H9 (cell line): ENCODE measurements at regions not wholly inside any gene's neighbourhood (a gene's known extent, or its start where the extent isn't known, plus 50 kb on each side); places are given as distances from the start of the nearest gene placed in this dataset.
A peak's percentile ranks its signal among the peaks of the same experiment; 100 is the strongest.

Experiments used
- DNase-seq: peaks from one replicate; pipeline ENCODE4 v3.0.0-alpha.2; 2017
- H2AFZ ChIP-seq: one replicate; pipeline ENCODE4 v1.6.1; 2013; ENCODE audit warnings: mild to moderate bottlenecking, low read length, control low read depth, moderate library complexity
- H2AK5ac ChIP-seq: 2 replicates; pipeline ENCODE4 v1.6.1; 2013; ENCODE audit warnings: low read length, control low read depth, mixed read lengths; ENCODE audit not compliant: insufficient read length
- H2BK120ac ChIP-seq: one replicate; pipeline ENCODE4 v1.6.1; 2013; ENCODE audit warnings: low read depth, mild to moderate bottlenecking, low read length, control low read depth, inconsistent platforms; ENCODE audit not compliant: poor library complexity, severe bottlenecking
- H2BK12ac ChIP-seq: 2 replicates; pipeline ENCODE4 v1.6.1; 2013; ENCODE audit warnings: low read length, control low read depth, mixed read lengths, low read depth; ENCODE audit not compliant: insufficient read length
- H2BK15ac ChIP-seq: 2 replicates; pipeline ENCODE4 v1.6.1; 2013; ENCODE audit warnings: low read depth, low read length, control low read depth
- H2BK20ac ChIP-seq: one replicate; pipeline ENCODE4 v1.6.1; 2013; ENCODE audit warnings: low read depth, mild to moderate bottlenecking, low read length, control low read depth, inconsistent platforms; ENCODE audit not compliant: poor library complexity, severe bottlenecking
- H2BK5ac ChIP-seq: 2 replicates; pipeline ENCODE4 v1.6.1; 2013; ENCODE audit warnings: low read length, control low read depth, mixed read lengths; ENCODE audit not compliant: insufficient read length
- H3K14ac ChIP-seq: 2 replicates; pipeline ENCODE4 v1.6.1; 2013; ENCODE audit warnings: low read length, control low read depth; ENCODE audit not compliant: insufficient read depth
- H3K18ac ChIP-seq: 2 replicates; pipeline ENCODE4 v1.6.1; 2013; ENCODE audit warnings: low read depth, mild to moderate bottlenecking, mixed read lengths, low read length, control low read depth; ENCODE audit not compliant: insufficient read length
- H3K23ac ChIP-seq: 2 replicates; pipeline ENCODE4 v1.6.1; 2013; ENCODE audit warnings: low read length, control low read depth, mixed read lengths, low read depth; ENCODE audit not compliant: insufficient read length
- H3K23me2 ChIP-seq: 2 replicates; pipeline ENCODE4 v1.6.1; 2013; ENCODE audit warnings: low read depth, mild to moderate bottlenecking, mixed read lengths, low read length, control low read depth; ENCODE audit not compliant: insufficient read length, poor library complexity, severe bottlenecking
- H3K27ac ChIP-seq: 2 replicates; pipeline ENCODE4 v1.5.1; 2013; ENCODE audit warnings: low read length, control low read depth, mixed read lengths, low read depth; ENCODE audit not compliant: insufficient read length
- H3K27me3 ChIP-seq: 2 replicates; pipeline ENCODE4 v1.6.1; 2013; ENCODE audit warnings: low read length, control low read depth, inconsistent platforms; ENCODE audit not compliant: insufficient read depth
- H3K4ac ChIP-seq: 2 replicates; pipeline ENCODE4 v1.6.1; 2013; ENCODE audit warnings: low read depth, mild to moderate bottlenecking, control low read depth, inconsistent platforms, low read length, moderate library complexity
- H3K4me1 ChIP-seq: 2 replicates; pipeline ENCODE4 v1.6.1; 2013; ENCODE audit warnings: low read length, control low read depth, inconsistent platforms; ENCODE audit not compliant: insufficient read depth
- H3K4me2 ChIP-seq: 2 replicates; pipeline ENCODE4 v1.6.1; 2013; ENCODE audit warnings: low read length, control low read depth, mixed read lengths; ENCODE audit not compliant: insufficient read length, insufficient read depth
- H3K56ac ChIP-seq: 2 replicates; pipeline ENCODE4 v1.6.1; 2013; ENCODE audit warnings: low read depth, mild to moderate bottlenecking, mixed read lengths, low read length, control low read depth; ENCODE audit not compliant: insufficient read length
- H3K79me1 ChIP-seq: 2 replicates; pipeline ENCODE4 v1.6.1; 2013; ENCODE audit warnings: low read depth, mild to moderate bottlenecking, moderate library complexity, low read length, control low read depth, inconsistent platforms; ENCODE audit not compliant: insufficient read depth, poor library complexity, severe bottlenecking
- H3K79me2 ChIP-seq: 2 replicates; pipeline ENCODE4 v1.6.1; 2013; ENCODE audit warnings: low read length, control low read depth, inconsistent platforms; ENCODE audit not compliant: insufficient read depth
- H3K9ac ChIP-seq: 2 replicates; pipeline ENCODE4 v1.6.1; 2013; ENCODE audit warnings: low read length, control low read depth, mixed read lengths; ENCODE audit not compliant: insufficient read length; ENCODE audit errors: extremely low read depth
- H3K9me3 ChIP-seq: one replicate; pipeline ENCODE4 v1.6.1; 2013; ENCODE audit warnings: low read depth, low read length, inconsistent platforms; ENCODE audit not compliant: control insufficient read depth
- H3T11ph ChIP-seq: one replicate; pipeline ENCODE4 v1.6.1; 2013; ENCODE audit warnings: mild to moderate bottlenecking, low read length, control low read depth, inconsistent platforms
- H4K20me1 ChIP-seq: one replicate; pipeline ENCODE4 v1.6.1; 2013; ENCODE audit not compliant: control insufficient read depth, insufficient read length, insufficient read depth
- H4K5ac ChIP-seq: 2 replicates; pipeline ENCODE4 v1.6.1; 2013; ENCODE audit warnings: low read depth, mild to moderate bottlenecking, mixed read lengths, low read length, control low read depth; ENCODE audit not compliant: insufficient read length
- H4K8ac ChIP-seq: replicated peaks from 2 replicates; pipeline ENCODE4 v1.6.1; 2013; ENCODE audit warnings: low read length, control low read depth, mixed read lengths, low read depth; ENCODE audit not compliant: insufficient read length
- H4K91ac ChIP-seq: 2 replicates; pipeline ENCODE4 v1.6.1; 2013; ENCODE audit warnings: low read depth, mild to moderate bottlenecking, moderate library complexity, mixed read lengths, low read length, control low read depth; ENCODE audit not compliant: insufficient read length
- H3K27ac Mint-ChIP-seq, 3 experiments: 2 replicates in 2 of 3; 3 replicates in 1 of 3; pipeline ENCODE4 v1.8.0; 2020 to 2021; ENCODE audit warnings: mixed read lengths in 3 of 3, mild to moderate bottlenecking in 1 of 3, moderate library complexity in 1 of 3
- H3K27me3 Mint-ChIP-seq: 2 replicates; pipeline ENCODE4 v1.8.0; 2021; ENCODE audit warnings: low read depth, mild to moderate bottlenecking, moderate library complexity, mixed read lengths
- H3K36me3 Mint-ChIP-seq, 3 experiments: 2 replicates in 2 of 3; 3 replicates in 1 of 3; pipeline ENCODE4 v1.8.0; 2020 to 2021; ENCODE audit warnings: low read depth in 3 of 3, mixed read lengths in 3 of 3; ENCODE audit not compliant: insufficient read depth in 1 of 3
- H3K4me1 Mint-ChIP-seq, 2 experiments: 2 replicates each; pipeline ENCODE4 v1.8.0; 2020; ENCODE audit warnings: mixed read lengths in 2 of 2
- H3K4me3 Mint-ChIP-seq, 2 experiments: 2 replicates in 1 of 2; 3 replicates in 1 of 2; pipeline ENCODE4 v1.8.0; 2020 to 2021; ENCODE audit warnings: mild to moderate bottlenecking in 2 of 2, mixed read lengths in 2 of 2, moderate library complexity in 1 of 2
- H3K9me3 Mint-ChIP-seq, 2 experiments: 2 replicates in 1 of 2; 3 replicates in 1 of 2; pipeline ENCODE4 v1.8.0; 2020; ENCODE audit warnings: mild to moderate bottlenecking in 2 of 2, mixed read lengths in 2 of 2, moderate library complexity in 1 of 2
- WGBS: extraction: QIAGEN DNeasy Blood & Tissue Kit; methylation state at CpG from one replicate; pipeline ENCODE4 v1.1.7; 2013; ENCODE audit warnings: missing lambda C conversion rate, low lambda C conversion rate, mixed read lengths; ENCODE audit not compliant: insufficient read length; ENCODE audit errors: extremely low coverage; 5-methylcytosine and 5-hydroxymethylcytosine counted together
- TF ChIP-seq, protein P1 (sequence below): fragments of 200-600 bp; sonication (generic); conservative IDR thresholded peaks from 3 replicates; pipeline ENCODE4 v1.8.0; 2021; ENCODE audit warnings: antibody characterized with exemption, mild to moderate bottlenecking

DNA sequence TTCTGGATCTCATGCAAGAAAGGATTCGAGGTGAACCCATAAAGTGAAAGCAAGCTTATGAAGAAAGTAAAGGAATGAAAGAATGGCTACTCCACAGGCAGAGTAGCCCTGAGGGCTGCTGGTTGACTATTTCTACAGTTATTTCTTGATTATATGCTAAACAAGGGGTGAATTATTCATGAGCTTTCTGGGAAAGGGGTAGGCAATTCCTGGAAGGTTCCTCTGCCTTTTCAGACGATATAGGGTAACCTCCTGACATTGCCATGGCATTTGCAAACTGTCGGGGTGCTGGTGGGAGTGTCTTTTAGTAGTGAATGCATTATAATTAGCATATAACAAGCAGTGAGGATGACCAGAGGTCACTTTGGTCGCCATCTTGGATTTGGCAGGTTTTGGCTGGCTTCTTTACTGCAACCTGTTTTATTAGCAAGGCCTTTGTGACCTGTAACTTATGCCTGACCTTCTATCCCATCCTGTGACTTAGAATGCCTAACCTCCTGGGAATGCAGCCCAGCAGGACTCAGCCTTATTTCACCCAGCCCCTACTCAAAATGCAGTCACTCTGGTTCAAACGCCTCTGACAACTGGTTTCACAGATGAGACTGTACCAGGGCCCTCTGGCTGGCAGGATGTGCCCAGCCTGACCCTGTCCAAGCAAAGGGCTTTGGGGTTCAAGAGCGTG, 157.7 kb upstream of the SFSWAP start:
- Histone ChIP-seq H3K56ac (no peak overlapping the region), H3K79me1 (no peaks in the 10 kb centered on the region), H2AFZ (no peak overlapping the region), H4K91ac (no peak overlapping the region), H4K8ac (no peak overlapping the region), H4K5ac (no peak overlapping the region), H3K79me2 (no peaks in the 10 kb centered on the region), H3K23me2 (no peaks in the 10 kb centered on the region), H3K9me3 (no peaks in the 10 kb centered on the region), H2BK15ac (no peak overlapping the region), H2BK120ac (no peak overlapping the region), H3K27ac (no peak overlapping the region), H3T11ph (no peak overlapping the region), H2BK12ac (no peak overlapping the region), H2BK5ac (no peak overlapping the region), H3K4ac (no peak overlapping the region), H2BK20ac (no peak overlapping the region), H3K4me2 (no peak overlapping the region), H3K9ac (no peak overlapping the region), H4K20me1 (no peaks in the 10 kb centered on the region), H3K27me3 (no peaks in the 10 kb centered on the region), H2AK5ac (no peak overlapping the region), H3K23ac (no peak overlapping the region), H3K4me1 (peaks cover 13% of the 10 kb centered on the region; the same call in 1 of the 2 replicates), H3K14ac (no peak overlapping the region), H3K18ac (no peak overlapping the region)
- TF ChIP-seq, protein P1, sequence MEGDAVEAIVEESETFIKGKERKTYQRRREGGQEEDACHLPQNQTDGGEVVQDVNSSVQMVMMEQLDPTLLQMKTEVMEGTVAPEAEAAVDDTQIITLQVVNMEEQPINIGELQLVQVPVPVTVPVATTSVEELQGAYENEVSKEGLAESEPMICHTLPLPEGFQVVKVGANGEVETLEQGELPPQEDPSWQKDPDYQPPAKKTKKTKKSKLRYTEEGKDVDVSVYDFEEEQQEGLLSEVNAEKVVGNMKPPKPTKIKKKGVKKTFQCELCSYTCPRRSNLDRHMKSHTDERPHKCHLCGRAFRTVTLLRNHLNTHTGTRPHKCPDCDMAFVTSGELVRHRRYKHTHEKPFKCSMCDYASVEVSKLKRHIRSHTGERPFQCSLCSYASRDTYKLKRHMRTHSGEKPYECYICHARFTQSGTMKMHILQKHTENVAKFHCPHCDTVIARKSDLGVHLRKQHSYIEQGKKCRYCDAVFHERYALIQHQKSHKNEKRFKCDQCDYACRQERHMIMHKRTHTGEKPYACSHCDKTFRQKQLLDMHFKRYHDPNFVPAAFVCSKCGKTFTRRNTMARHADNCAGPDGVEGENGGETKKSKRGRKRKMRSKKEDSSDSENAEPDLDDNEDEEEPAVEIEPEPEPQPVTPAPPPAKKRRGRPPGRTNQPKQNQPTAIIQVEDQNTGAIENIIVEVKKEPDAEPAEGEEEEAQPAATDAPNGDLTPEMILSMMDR, result no peak
- peaks cover 23 to 31% of the 10 kb centered on the region in 2 experiments for H3K4me1 Mint-ChIP-seq
- H3K27ac Mint-ChIP-seq, result peak overlapping the region; percentile 7 to 39 (median 20); a peak in 2 of 7 replicates
- no peaks in the 10 kb centered on the region; a peak in 1 of 5 replicates for H3K9me3 Mint-ChIP-seq
- DNase-seq, result no peak
- H3K4me3 Mint-ChIP-seq, result 0 out of 5 replicates have a peak overlapping the region, but pooled peaks of 1 of the 2 experiments have one; percentile 28
- H3K36me3 Mint-ChIP-seq, result no peaks in the 10 kb centered on the region
- WGBS, result no CpG with 5 or more reads among the region's 6 CpGs
- H3K27me3 Mint-ChIP-seq, result no peaks in the 10 kb centered on the region; the same call in none of the 2 replicates
